Osteocyte (in vitro differentiated cells): ENCODE measurements at regions not wholly inside any gene's neighbourhood (a gene's known extent, or its start where the extent isn't known, plus 50 kb on each side); places are given as distances from the start of the nearest gene placed in this dataset.

Source experiments
- DNase-seq: peaks from one replicate; pipeline ENCODE4 v3.0.0; 2021; ENCODE audit warnings: mixed read lengths; ENCODE audit not compliant: unreplicated experiment; ENCODE audit errors: extremely low spot score
- H3K27ac Mint-ChIP-seq: one replicate; pipeline ENCODE4 v1.8.0; 2021; ENCODE audit warnings: mild to moderate bottlenecking, mixed read lengths; ENCODE audit not compliant: unreplicated experiment
- H3K27me3 Mint-ChIP-seq: one replicate; pipeline ENCODE4 v1.8.0; 2021; ENCODE audit warnings: mixed read lengths; ENCODE audit not compliant: unreplicated experiment
- H3K36me3 Mint-ChIP-seq: one replicate; pipeline ENCODE4 v1.8.0; 2021; ENCODE audit warnings: mixed read lengths; ENCODE audit not compliant: unreplicated experiment
- H3K4me1 Mint-ChIP-seq: one replicate; pipeline ENCODE4 v1.8.0; 2021; ENCODE audit warnings: mixed read lengths; ENCODE audit not compliant: unreplicated experiment
- H3K4me3 Mint-ChIP-seq: one replicate; pipeline ENCODE4 v1.8.0; 2021; ENCODE audit warnings: mild to moderate bottlenecking, moderate library complexity, mixed read lengths; ENCODE audit not compliant: unreplicated experiment
- H3K9me3 Mint-ChIP-seq: one replicate; pipeline ENCODE4 v1.8.0; 2021; ENCODE audit warnings: mixed read lengths; ENCODE audit not compliant: unreplicated experiment
- CTCF ChIP-seq: fragments of 200-600 bp; sonication (generic); IDR thresholded peaks from 2 replicates; pipeline ENCODE4 v1.5.0; 2021; ENCODE audit warnings: antibody characterized with exemption, mild to moderate bottlenecking, moderate library complexity

- no peaks in the 10 kb centered on the region for H3K4me1 Mint-ChIP-seq
- H3K27ac Mint-ChIP-seq, result no peak overlapping the region
- no peak overlapping the region for H3K4me3 Mint-ChIP-seq
- H3K27me3 Mint-ChIP-seq, result no peaks in the 10 kb centered on the region
- DNase-seq, result no peak
- H3K36me3 Mint-ChIP-seq, result no peaks in the 10 kb centered on the region
- no peak for TF ChIP-seq CTCF
- no peaks in the 10 kb centered on the region for H3K9me3 Mint-ChIP-seq
Measured at GRCh38 chr15:96079041-96079440, 251.5 kb upstream of the NR2F2 start.

GRCh38 chr15:96079882-96080281 lies 250.6 kb upstream of the NR2F2 start:
- H3K27ac Mint-ChIP-seq, result no peak overlapping the region

GRCh38 chr15:96086164-96086563 lies 244.3 kb upstream of the NR2F2 start:
- no peak for DNase-seq
- TF ChIP-seq CTCF, result no peak
- Mint-ChIP-seq H3K4me1 (peaks cover 35% of the 10 kb centered on the region), H3K27ac (peak overlapping the region; percentile 63), H3K4me3 (no peak overlapping the region), H3K27me3 (no peaks in the 10 kb centered on the region), H3K36me3 (no peaks in the 10 kb centered on the region), H3K9me3 (no peaks in the 10 kb centered on the region)

More at GRCh38 chr15:96079882-96080281, 250.6 kb upstream of the NR2F2 start:
- no peak for DNase-seq
- no peaks in the 10 kb centered on the region for H3K36me3 Mint-ChIP-seq
- no peaks in the 10 kb centered on the region for H3K27me3 Mint-ChIP-seq
- no peaks in the 10 kb centered on the region for H3K4me1 Mint-ChIP-seq
- no peak overlapping the region for H3K4me3 Mint-ChIP-seq
- H3K9me3 Mint-ChIP-seq, result no peaks in the 10 kb centered on the region
- TF ChIP-seq CTCF, result no peak

GRCh38 chr15:96087180-96087884 lies 243.2 kb upstream of the NR2F2 start:
- Mint-ChIP-seq H3K4me3 (peak overlapping the region; percentile 38), H3K27ac (peak overlapping the region; percentile 74), H3K36me3 (no peaks in the 10 kb centered on the region), H3K9me3 (no peaks in the 10 kb centered on the region), H3K27me3 (no peaks in the 10 kb centered on the region), H3K4me1 (peaks cover 44% of the 10 kb centered on the region)
- DNase-seq, result no peak
- TF ChIP-seq CTCF, result no peak

- H3K27me3 Mint-ChIP-seq, result no peaks in the 10 kb centered on the region
- no peak overlapping the region for H3K27ac Mint-ChIP-seq
- no peaks in the 10 kb centered on the region for H3K9me3 Mint-ChIP-seq
- no peak for TF ChIP-seq CTCF
- H3K4me1 Mint-ChIP-seq, result peaks cover 57% of the 10 kb centered on the region
- DNase-seq, result no peak
- H3K4me3 Mint-ChIP-seq, result no peak overlapping the region
- H3K36me3 Mint-ChIP-seq, result no peaks in the 10 kb centered on the region
Measured at GRCh38 chr15:96088650-96089049, 241.8 kb upstream of the NR2F2 start.
